H1 (cell line): ENCODE measurements at regions not wholly inside any gene's neighbourhood (a gene's known extent, or its start where the extent isn't known, plus 50 kb on each side); places are given as distances from the start of the nearest gene placed in this dataset.

ENCODE experiments used
- CTCF ChIA-PET: fragments of 300-600 bp; sonication (Branson Sonifier 250); formaldehyde crosslinking; loops from one replicate; lab custom pipeline; 2021; ENCODE audit not compliant: partially characterized antibody; lab: Charles Lee
- POLR2A ChIA-PET: fragments of 300-600 bp; sonication (Branson Sonifier 250); formaldehyde crosslinking; loops from one replicate; lab custom pipeline; 2021; ENCODE audit warnings: inconsistent platforms; ENCODE audit not compliant: partially characterized antibody; lab: Charles Lee
- DNase-seq, 2 experiments: peaks; one replicate each; pipeline versions ENCODE4 v3.0.0 to v3.0.0-alpha.2; 2010 to 2022; ENCODE audit warnings: low spot score in 2 of 2, low read depth in 1 of 2, mixed read lengths in 1 of 2
- FAIRE-seq: peaks from 2 replicates; lab custom pipeline; 2011; peaks lifted over from hg19 to GRCh38; lab: Jason Lieb, UNC
- H2AFZ ChIP-seq: 2 replicates; pipeline ENCODE4 v1.8.1; 2012; ENCODE audit warnings: low read length, inconsistent platforms
- H2AK5ac ChIP-seq: 2 replicates; pipeline ENCODE4 v1.6.1; 2013; ENCODE audit warnings: low read depth, low read length
- H2BK120ac ChIP-seq: replicated peaks from 2 replicates; pipeline ENCODE3; 2013; ENCODE audit warnings: low read depth, low read length, inconsistent platforms
- H2BK12ac ChIP-seq: 2 replicates; pipeline ENCODE4 v1.6.1; 2013; ENCODE audit warnings: low read depth, low read length
- H2BK15ac ChIP-seq: 2 replicates; pipeline ENCODE4 v1.6.1; 2013; ENCODE audit warnings: low read length
- H2BK20ac ChIP-seq: 2 replicates; pipeline ENCODE4 v1.6.1; 2013; ENCODE audit warnings: low read length
- H2BK5ac ChIP-seq: 2 replicates; pipeline ENCODE4 v1.6.1; 2013; ENCODE audit warnings: low read depth, low read length
- H3K14ac ChIP-seq: 2 replicates; pipeline ENCODE4 v1.6.1; 2013; ENCODE audit warnings: inconsistent platforms; ENCODE audit not compliant: insufficient read length
- H3K18ac ChIP-seq: 2 replicates; pipeline ENCODE4 v1.6.1; 2013; ENCODE audit warnings: low read length; ENCODE audit errors: extremely low read depth
- H3K23ac ChIP-seq: 2 replicates; pipeline ENCODE4 v1.6.1; 2013; ENCODE audit warnings: inconsistent platforms; ENCODE audit not compliant: insufficient read length
- H3K23me2 ChIP-seq: 2 replicates; pipeline ENCODE4 v1.6.1; 2013; ENCODE audit warnings: low read depth, low read length
- H3K27ac ChIP-seq: 2 replicates; pipeline ENCODE4 v1.6.1; 2011; ENCODE audit warnings: low read depth, low read length, inconsistent platforms
- H3K27me3 ChIP-seq, 4 experiments: replicated peaks in 1 of 4; 1 replicate in 1 of 4; 2 replicates in 3 of 4; pipeline versions ENCODE4 v1.6.1 to v1.8.1; 2011 to 2013; ENCODE audit warnings: low read length in 3 of 4, mild to moderate bottlenecking in 3 of 4, inconsistent platforms in 2 of 4, mixed read lengths in 2 of 4, moderate library complexity in 1 of 4; ENCODE audit not compliant: control insufficient read depth in 3 of 4, insufficient read depth in 3 of 4; ENCODE audit errors: extremely low read depth in 1 of 4
- H3K36me3 ChIP-seq, 4 experiments: 2 replicates each; pipeline versions ENCODE4 v1.6.1 to v1.8.1; 2011 to 2013; ENCODE audit warnings: mild to moderate bottlenecking in 4 of 4, low read length in 3 of 4, moderate library complexity in 2 of 4, control low read depth in 1 of 4, inconsistent platforms in 1 of 4; ENCODE audit not compliant: insufficient read depth in 4 of 4, control insufficient read depth in 2 of 4
- H3K4ac ChIP-seq: replicated peaks from 2 replicates; pipeline ENCODE3; 2013; ENCODE audit warnings: low read length, low read depth, mixed read lengths, inconsistent platforms; ENCODE audit not compliant: insufficient read length
- H3K4me1 ChIP-seq, 4 experiments: replicated peaks in 1 of 4; 1 replicate in 1 of 4; 2 replicates in 3 of 4; pipeline versions ENCODE4 v1.6.1 to v1.8.1; 2011 to 2013; ENCODE audit warnings: low read length in 3 of 4, inconsistent platforms in 2 of 4, mixed read lengths in 1 of 4; ENCODE audit not compliant: insufficient read depth in 4 of 4, control insufficient read depth in 3 of 4
- H3K4me2 ChIP-seq, 2 experiments: 2 replicates each; pipeline versions ENCODE4 v1.6.1 to v1.8.1; 2011 to 2013; ENCODE audit warnings: low read depth in 2 of 2, low read length in 2 of 2, control low read depth in 1 of 2, inconsistent platforms in 1 of 2, mild to moderate bottlenecking in 1 of 2; ENCODE audit not compliant: insufficient read depth in 1 of 2
- H3K4me3 ChIP-seq, 4 experiments: fragments of 200-600, 300-600 bp in 1 of 4; sonication (generic), shearing (Covaris generic), sonication (Bioruptor Twin) in 1 of 4; 2 replicates each; pipeline versions ENCODE4 v1.5.1 to v1.8.1; 2011 to 2016; ENCODE audit warnings: low read length in 4 of 4, low read depth in 3 of 4, control low read depth in 2 of 4, inconsistent platforms in 2 of 4, mild to moderate bottlenecking in 2 of 4, mixed read lengths in 1 of 4, moderate library complexity in 1 of 4; ENCODE audit not compliant: insufficient read depth in 2 of 4; ENCODE audit errors: extremely low read depth in 1 of 4
- H3K56ac ChIP-seq: replicated peaks from 2 replicates; pipeline ENCODE3; 2013; ENCODE audit warnings: low read depth, mild to moderate bottlenecking, mixed read lengths, low read length, inconsistent platforms; ENCODE audit not compliant: insufficient read length
- H3K79me1 ChIP-seq: 2 replicates; pipeline ENCODE4 v1.6.1; 2013; ENCODE audit warnings: low read depth, low read length, control low read depth
- H3K79me2 ChIP-seq, 2 experiments: 2 replicates each; pipeline versions ENCODE4 v1.6.1 to v1.8.1; 2012 to 2013; ENCODE audit warnings: low read length in 2 of 2, mild to moderate bottlenecking in 2 of 2, inconsistent platforms in 1 of 2; ENCODE audit not compliant: insufficient read depth in 2 of 2, control insufficient read depth in 1 of 2
- H3K9ac ChIP-seq, 4 experiments: replicated peaks in 1 of 4; 1 replicate in 1 of 4; 2 replicates in 3 of 4; pipeline versions ENCODE4 v1.6.1 to v1.8.1; 2011 to 2013; ENCODE audit warnings: low read depth in 3 of 4, low read length in 3 of 4, control low read depth in 2 of 4, mild to moderate bottlenecking in 2 of 4, moderate library complexity in 2 of 4, inconsistent platforms in 1 of 4; ENCODE audit errors: extremely low read depth in 1 of 4
- H3K9me3 ChIP-seq, 2 experiments: 2 replicates each; pipeline versions ENCODE4 v1.6.1 to v1.8.1; 2012 to 2013; ENCODE audit warnings: mild to moderate bottlenecking in 2 of 2, moderate library complexity in 2 of 2, control low read depth in 1 of 2, inconsistent platforms in 1 of 2, low read depth in 1 of 2, low read length in 1 of 2, mixed read lengths in 1 of 2; ENCODE audit not compliant: insufficient read depth in 2 of 2
- H4K20me1 ChIP-seq, 2 experiments: replicated peaks in 1 of 2; 2 replicates each; pipeline versions ENCODE3 to v1.8.1; 2011 to 2013; ENCODE audit warnings: inconsistent platforms in 2 of 2, low read length in 2 of 2, mild to moderate bottlenecking in 1 of 2; ENCODE audit not compliant: insufficient read depth in 2 of 2, control insufficient read depth in 1 of 2
- H4K5ac ChIP-seq: 2 replicates; pipeline ENCODE4 v1.6.1; 2013; ENCODE audit warnings: low read length, low read depth, mixed read lengths, inconsistent platforms; ENCODE audit not compliant: insufficient read length
- H4K8ac ChIP-seq: 2 replicates; pipeline ENCODE4 v1.8.0; 2013; ENCODE audit warnings: mild to moderate bottlenecking, moderate library complexity, low read length, inconsistent platforms; ENCODE audit not compliant: insufficient read depth; ENCODE audit errors: extremely low read depth
- H4K91ac ChIP-seq: replicated peaks from 2 replicates; pipeline ENCODE3; 2013; ENCODE audit warnings: low read length, mixed read lengths, inconsistent platforms; ENCODE audit not compliant: insufficient read length
- CHD1 ChIP-seq: IDR thresholded peaks from 2 replicates; pipeline ENCODE4 v1.6.1; 2012; ENCODE audit warnings: low read depth, low read length, improper control_type of control experiment
- CTBP2 ChIP-seq: IDR thresholded peaks from 2 replicates; pipeline ENCODE4 v1.7.0; 2011; ENCODE audit warnings: borderline replicate concordance, mild to moderate bottlenecking, moderate library complexity, mixed read lengths, low read length; ENCODE audit not compliant: insufficient read depth, insufficient read length
- EP300 ChIP-seq, 2 experiments: IDR thresholded peaks; 1 replicate in 1 of 2; 2 replicates in 1 of 2; pipeline ENCODE4 v1.6.1; 2011 to 2012; ENCODE audit warnings: low read depth in 2 of 2, low read length in 2 of 2, mild to moderate bottlenecking in 2 of 2, borderline replicate concordance in 1 of 2, inconsistent platforms in 1 of 2, moderate library complexity in 1 of 2
- HDAC2 ChIP-seq, 2 experiments: fragments of 300-600 bp in 1 of 2; sonication (generic) in 1 of 2; IDR thresholded peaks; 2 replicates each; pipeline ENCODE4 v1.6.1; 2011 to 2012; ENCODE audit warnings: low read depth in 2 of 2, low read length in 2 of 2, mild to moderate bottlenecking in 2 of 2, moderate library complexity in 2 of 2, borderline replicate concordance in 1 of 2, inconsistent platforms in 1 of 2
- JUN ChIP-seq: IDR thresholded peaks from 2 replicates; pipeline ENCODE4 v1.6.1; 2011; ENCODE audit warnings: low read depth, mild to moderate bottlenecking, improper control_type of control experiment, low read length
- NANOG ChIP-seq: IDR thresholded peaks from 2 replicates; pipeline ENCODE4 v1.6.1; 2011; ENCODE audit warnings: low read length, low read depth, mild to moderate bottlenecking, inconsistent platforms; ENCODE audit not compliant: insufficient read depth, poor library complexity, severe bottlenecking
- POU5F1 ChIP-seq: IDR thresholded peaks from 2 replicates; pipeline ENCODE4 v1.6.1; 2011; ENCODE audit warnings: low read depth, mild to moderate bottlenecking, low read length, moderate library complexity
- RXRA ChIP-seq: IDR thresholded peaks from 2 replicates; pipeline ENCODE4 v1.6.1; 2011; ENCODE audit warnings: low read depth, mild to moderate bottlenecking, low read length, moderate library complexity; ENCODE audit not compliant: insufficient read depth
- SIRT6 ChIP-seq: IDR thresholded peaks from one replicate; pipeline ENCODE4 v1.7.1; 2012; ENCODE audit warnings: low read length, inconsistent platforms
- SUZ12 ChIP-seq: fragments of 200-600 bp; sonication (generic); IDR thresholded peaks from 2 replicates; pipeline ENCODE4 v1.6.1; 2012; ENCODE audit warnings: mild to moderate bottlenecking, inconsistent platforms, low read length, moderate library complexity, mixed read lengths
- ZNF274 ChIP-seq: IDR thresholded peaks from 2 replicates; pipeline ENCODE4 v1.7.0; 2012; ENCODE audit warnings: low read length, borderline replicate concordance; ENCODE audit errors: extremely low read depth
- WGBS, 2 experiments: shearing (Covaris generic) in 1 of 2; methylation state at CpG; one replicate each; pipeline versions ENCODE4 v1.1.6 to v1.1.7; 2013 to 2015; ENCODE audit warnings: low lambda C conversion rate in 2 of 2, mixed read lengths in 2 of 2, inconsistent platforms in 1 of 2, low coverage in 1 of 2, missing lambda C conversion rate in 1 of 2; ENCODE audit not compliant: insufficient replicate concordance in 2 of 2, insufficient coverage in 1 of 2, insufficient read length in 1 of 2; ENCODE audit errors: extremely low coverage in 1 of 2, missing lambda C conversion rate in 1 of 2; 5-methylcytosine and 5-hydroxymethylcytosine counted together
- TF ChIP-seq, protein P1 (sequence below): IDR thresholded peaks from 2 replicates; pipeline ENCODE4 v1.6.1; 2012; ENCODE audit warnings: inconsistent platforms

DNA sequence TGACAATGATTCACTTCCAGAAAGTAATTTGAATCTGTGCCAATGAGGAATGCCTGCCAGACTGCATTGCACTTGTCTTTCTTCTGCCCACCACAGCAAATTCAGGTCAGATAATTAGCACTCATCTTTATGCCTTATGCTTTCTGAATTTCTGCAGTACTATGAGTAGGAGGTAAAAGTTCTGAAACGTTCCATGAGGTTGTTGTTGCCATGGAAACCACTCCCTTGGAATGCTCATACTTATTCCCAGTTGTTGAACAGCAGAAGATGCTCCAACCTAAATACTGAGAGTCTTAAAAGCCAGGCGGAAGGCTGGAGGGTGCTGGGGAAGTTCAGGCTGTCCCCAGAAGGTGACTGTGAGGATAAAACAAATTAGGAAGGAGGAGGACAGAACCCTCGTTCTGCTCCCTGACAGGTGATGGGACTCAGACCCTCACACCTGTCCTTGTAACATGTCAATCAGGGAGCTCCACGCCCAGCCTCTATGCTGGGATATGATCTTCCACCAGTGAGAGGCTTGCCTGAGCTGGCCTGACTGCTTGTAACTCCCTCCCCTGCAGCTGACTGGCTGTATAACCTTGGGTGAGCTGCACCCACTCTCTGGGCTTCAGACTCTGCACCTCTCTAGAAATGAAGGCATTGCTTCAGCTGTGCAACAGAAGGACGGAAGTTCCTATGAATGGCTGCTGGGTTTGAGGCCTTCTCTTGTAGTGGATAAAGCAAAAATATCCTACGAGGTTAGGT is 554.3 kb upstream of the MGMT start:
- no peak overlapping the region for H2BK12ac ChIP-seq
- H3K23ac ChIP-seq: no peak overlapping the region
- ChIA-PET CTCF (interaction anchor here (0.6 to 1.0 kb wide), 2 partner anchors 11 to 17 kb away, joined by 3 to 4 read pairs; no protein-coding TSS in a partner anchor), POLR2A (no interaction called here)
- DNase-seq (no peak), FAIRE-seq (no peak)
- no peaks in the 10 kb centered on the region for H3K27me3 ChIP-seq
- no peaks in the 10 kb centered on the region for H4K20me1 ChIP-seq
- H2BK15ac ChIP-seq: no peak overlapping the region
- no peak overlapping the region for H3K4me2 ChIP-seq
- 77% methylated on average over 6 of the region's 6 CpGs; no CpG with 5 or more reads in 1 of the 2 experiments for WGBS, 2 experiments
- H3K4me3 ChIP-seq: no peak overlapping the region
- no peak overlapping the region for H3K14ac ChIP-seq
- H4K8ac ChIP-seq: no peak overlapping the region
- no peak overlapping the region for H2AK5ac ChIP-seq
- H4K91ac ChIP-seq: no peak overlapping the region
- no peaks in the 10 kb centered on the region for H3K23me2 ChIP-seq
- H3K36me3 ChIP-seq: no peaks in the 10 kb centered on the region
- H3K18ac ChIP-seq: no peak overlapping the region
- H3K27ac ChIP-seq: no peak overlapping the region
- no peak overlapping the region for H2AFZ ChIP-seq
- no peaks in the 10 kb centered on the region for H3K79me2 ChIP-seq
- no peak overlapping the region for H2BK20ac ChIP-seq
- no peaks in the 10 kb centered on the region for H3K4me1 ChIP-seq
- TF ChIP-seq POU5F1 (no peak), SUZ12 (no peak), NANOG (no peak), CTBP2 (no peak), JUN (no peak), RXRA (no peak), ZNF274 (no peak), EP300 (IDR thresholded peaks at IDR 0.05; ENCODE audit: borderline replicate concordance in 1 of 2, low read depth in 2 of 2, low read length in 2 of 2) (no peak), CHD1 (no peak), SIRT6 (no peak), HDAC2 (IDR thresholded peaks at IDR 0.05; ENCODE audit: borderline replicate concordance in 1 of 2, low read depth in 2 of 2, low read length in 2 of 2) (no peak)
- TF ChIP-seq, protein P1, sequence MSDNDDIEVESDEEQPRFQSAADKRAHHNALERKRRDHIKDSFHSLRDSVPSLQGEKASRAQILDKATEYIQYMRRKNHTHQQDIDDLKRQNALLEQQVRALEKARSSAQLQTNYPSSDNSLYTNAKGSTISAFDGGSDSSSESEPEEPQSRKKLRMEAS: no peak
- H3K4ac ChIP-seq: no peak overlapping the region
- H3K79me1 ChIP-seq: no peaks in the 10 kb centered on the region
- no peak overlapping the region for H2BK120ac ChIP-seq
- H3K56ac ChIP-seq: no peak overlapping the region
- H3K9ac ChIP-seq: no peak overlapping the region
- no peak overlapping the region for H4K5ac ChIP-seq
- no peaks in the 10 kb centered on the region for H3K9me3 ChIP-seq
- no peak overlapping the region for H2BK5ac ChIP-seq
